HL-60 (cell line): ENCODE measurements at regions not wholly inside any gene's neighbourhood (a gene's known extent, or its start where the extent isn't known, plus 50 kb on each side); places are given as distances from the start of the nearest gene placed in this dataset.

ENCODE experiments used
- DNase-seq, 2 experiments: peaks; one replicate each; pipeline ENCODE4 v3.0.0-alpha.2; 2010 to 2020; ENCODE audit warnings: low read depth in 1 of 2, low spot score in 1 of 2
- H3K27ac ChIP-seq: fragments of 250-450 bp; sonication (Bioruptor Pico); replicated peaks from 2 replicates; pipeline ENCODE4 v1.5.1; 2020; ENCODE audit warnings: mild to moderate bottlenecking, moderate library complexity
- H3K27me3 ChIP-seq: fragments of 250-450 bp; sonication (Bioruptor Pico); 2 replicates; pipeline ENCODE4 v1.5.1; 2021; ENCODE audit warnings: mild to moderate bottlenecking, moderate library complexity; ENCODE audit not compliant: insufficient read depth, poor library complexity, severe bottlenecking
- H3K4me3 ChIP-seq: replicated peaks from 2 replicates; pipeline ENCODE4 v1.5.1; 2011; ENCODE audit warnings: mild to moderate bottlenecking, control low read depth, low read length; ENCODE audit not compliant: insufficient read depth
- GABPA ChIP-seq: IDR thresholded peaks from 2 replicates; pipeline ENCODE4 v1.6.1; 2012; ENCODE audit warnings: low read depth
- POLR2AphosphoS5 ChIP-seq: IDR thresholded peaks from 2 replicates; pipeline ENCODE4 v1.6.1; 2012; ENCODE audit warnings: low read depth
- SPI1 ChIP-seq: IDR thresholded peaks from 2 replicates; pipeline ENCODE4 v1.6.1; 2012; ENCODE audit warnings: low read depth, mild to moderate bottlenecking, borderline replicate concordance
- TF ChIP-seq, protein P1 (sequence below): IDR thresholded peaks from one replicate; pipeline ENCODE4 v1.5.1; 2011; ENCODE audit warnings: low read length, control low read depth, inconsistent platforms; ENCODE audit not compliant: insufficient read depth
- TF ChIP-seq, protein P2 (sequence below): IDR thresholded peaks from 2 replicates; pipeline ENCODE4 v1.6.1; 2012; ENCODE audit warnings: low read depth; ENCODE audit not compliant: insufficient replicate concordance

DNA sequence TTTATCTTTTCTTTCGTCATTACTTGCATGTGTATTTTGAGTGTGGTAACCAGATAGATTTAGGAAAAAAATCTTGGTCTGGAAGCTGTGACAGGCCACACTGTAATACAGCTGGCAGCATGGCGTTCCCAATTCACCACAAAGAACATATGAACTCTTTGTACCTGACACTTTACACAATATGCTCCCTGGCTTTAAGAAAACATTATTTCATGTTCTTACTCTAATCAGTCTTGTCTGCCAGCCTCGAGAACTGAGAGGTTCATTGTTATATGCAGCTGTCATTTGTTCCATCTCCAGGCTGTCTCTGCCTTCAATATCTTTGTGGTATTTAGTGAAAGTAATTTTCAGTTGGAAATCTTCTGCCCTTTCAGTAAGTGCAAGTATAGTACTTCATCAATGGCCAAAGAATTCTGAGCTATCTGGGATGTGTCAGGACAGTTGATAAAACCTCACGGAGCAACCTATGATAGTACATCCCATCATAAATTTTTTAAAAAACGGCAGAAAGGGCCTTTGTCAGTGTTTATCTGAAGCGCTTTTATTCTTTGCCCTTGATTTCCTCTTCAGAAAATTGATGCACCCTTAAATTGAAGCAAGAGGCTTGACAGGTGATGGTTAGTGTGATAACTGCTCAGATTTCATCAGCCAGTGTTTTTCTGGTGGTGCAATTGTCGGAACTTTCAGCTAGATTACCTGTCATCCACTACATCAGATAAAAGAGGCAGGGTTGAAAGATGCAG is 146.3 kb upstream of the SP8 start:
- Histone ChIP-seq H3K4me3 (no peak overlapping the region), H3K27ac (no peak overlapping the region), H3K27me3 (no peaks in the 10 kb centered on the region)
- DNase-seq, result no peak
- TF ChIP-seq, protein P1, sequence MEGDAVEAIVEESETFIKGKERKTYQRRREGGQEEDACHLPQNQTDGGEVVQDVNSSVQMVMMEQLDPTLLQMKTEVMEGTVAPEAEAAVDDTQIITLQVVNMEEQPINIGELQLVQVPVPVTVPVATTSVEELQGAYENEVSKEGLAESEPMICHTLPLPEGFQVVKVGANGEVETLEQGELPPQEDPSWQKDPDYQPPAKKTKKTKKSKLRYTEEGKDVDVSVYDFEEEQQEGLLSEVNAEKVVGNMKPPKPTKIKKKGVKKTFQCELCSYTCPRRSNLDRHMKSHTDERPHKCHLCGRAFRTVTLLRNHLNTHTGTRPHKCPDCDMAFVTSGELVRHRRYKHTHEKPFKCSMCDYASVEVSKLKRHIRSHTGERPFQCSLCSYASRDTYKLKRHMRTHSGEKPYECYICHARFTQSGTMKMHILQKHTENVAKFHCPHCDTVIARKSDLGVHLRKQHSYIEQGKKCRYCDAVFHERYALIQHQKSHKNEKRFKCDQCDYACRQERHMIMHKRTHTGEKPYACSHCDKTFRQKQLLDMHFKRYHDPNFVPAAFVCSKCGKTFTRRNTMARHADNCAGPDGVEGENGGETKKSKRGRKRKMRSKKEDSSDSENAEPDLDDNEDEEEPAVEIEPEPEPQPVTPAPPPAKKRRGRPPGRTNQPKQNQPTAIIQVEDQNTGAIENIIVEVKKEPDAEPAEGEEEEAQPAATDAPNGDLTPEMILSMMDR, result no peak
- TF ChIP-seq, protein P2, sequence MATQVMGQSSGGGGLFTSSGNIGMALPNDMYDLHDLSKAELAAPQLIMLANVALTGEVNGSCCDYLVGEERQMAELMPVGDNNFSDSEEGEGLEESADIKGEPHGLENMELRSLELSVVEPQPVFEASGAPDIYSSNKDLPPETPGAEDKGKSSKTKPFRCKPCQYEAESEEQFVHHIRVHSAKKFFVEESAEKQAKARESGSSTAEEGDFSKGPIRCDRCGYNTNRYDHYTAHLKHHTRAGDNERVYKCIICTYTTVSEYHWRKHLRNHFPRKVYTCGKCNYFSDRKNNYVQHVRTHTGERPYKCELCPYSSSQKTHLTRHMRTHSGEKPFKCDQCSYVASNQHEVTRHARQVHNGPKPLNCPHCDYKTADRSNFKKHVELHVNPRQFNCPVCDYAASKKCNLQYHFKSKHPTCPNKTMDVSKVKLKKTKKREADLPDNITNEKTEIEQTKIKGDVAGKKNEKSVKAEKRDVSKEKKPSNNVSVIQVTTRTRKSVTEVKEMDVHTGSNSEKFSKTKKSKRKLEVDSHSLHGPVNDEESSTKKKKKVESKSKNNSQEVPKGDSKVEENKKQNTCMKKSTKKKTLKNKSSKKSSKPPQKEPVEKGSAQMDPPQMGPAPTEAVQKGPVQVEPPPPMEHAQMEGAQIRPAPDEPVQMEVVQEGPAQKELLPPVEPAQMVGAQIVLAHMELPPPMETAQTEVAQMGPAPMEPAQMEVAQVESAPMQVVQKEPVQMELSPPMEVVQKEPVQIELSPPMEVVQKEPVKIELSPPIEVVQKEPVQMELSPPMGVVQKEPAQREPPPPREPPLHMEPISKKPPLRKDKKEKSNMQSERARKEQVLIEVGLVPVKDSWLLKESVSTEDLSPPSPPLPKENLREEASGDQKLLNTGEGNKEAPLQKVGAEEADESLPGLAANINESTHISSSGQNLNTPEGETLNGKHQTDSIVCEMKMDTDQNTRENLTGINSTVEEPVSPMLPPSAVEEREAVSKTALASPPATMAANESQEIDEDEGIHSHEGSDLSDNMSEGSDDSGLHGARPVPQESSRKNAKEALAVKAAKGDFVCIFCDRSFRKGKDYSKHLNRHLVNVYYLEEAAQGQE, result no peak
- no peak for TF ChIP-seq SPI1
- no peak for TF ChIP-seq POLR2AphosphoS5

DNA sequence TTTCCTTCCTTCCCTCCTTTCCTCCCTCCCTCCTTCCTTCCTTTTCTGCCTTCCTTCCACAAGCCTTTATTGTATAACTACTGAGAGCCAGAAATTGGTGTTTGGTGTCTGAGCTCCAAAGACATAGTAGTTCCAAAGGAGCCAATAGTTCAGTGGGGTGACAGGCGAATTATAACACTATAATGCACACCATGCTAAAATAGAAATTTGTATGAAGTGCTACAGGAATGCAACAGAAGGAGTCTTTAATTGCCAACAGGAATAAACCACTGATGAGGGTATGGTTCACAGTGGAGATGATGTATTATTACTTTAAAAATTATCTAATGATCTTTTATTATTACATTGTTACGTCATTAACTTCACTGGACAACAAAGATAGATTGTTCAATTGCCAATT is 158.8 kb upstream of the SP8 start:
- Histone ChIP-seq H3K4me3 (no peak overlapping the region), H3K27ac (no peak overlapping the region), H3K27me3 (no peaks in the 10 kb centered on the region)
- TF ChIP-seq GABPA (no peak), SPI1 (no peak), POLR2AphosphoS5 (no peak)
- TF ChIP-seq, protein P2, result no peak
- TF ChIP-seq, protein P1, result no peak
- no peak for DNase-seq

DNA sequence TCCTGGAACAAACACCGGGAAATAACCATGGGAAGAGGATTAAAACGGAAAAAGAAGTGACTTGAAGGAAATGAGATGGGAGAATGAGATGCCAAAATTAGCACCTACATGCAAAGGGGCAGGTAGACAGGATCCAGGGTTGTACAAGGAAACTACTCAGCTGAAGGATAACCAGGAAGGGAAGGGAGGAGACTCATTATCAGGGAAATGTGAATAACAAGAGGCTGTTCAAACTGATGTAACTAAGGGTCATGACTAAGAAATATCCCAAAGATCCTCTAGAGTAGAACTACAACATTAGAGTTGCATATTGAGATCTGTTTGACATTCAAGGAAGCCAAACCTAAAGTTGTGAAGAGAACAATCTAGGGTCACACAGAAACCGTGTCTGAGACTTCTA is 166.2 kb upstream of the SP8 start:
- H3K27me3 ChIP-seq, result no peaks in the 10 kb centered on the region
- TF ChIP-seq SPI1, result no peak
- no peak overlapping the region for H3K27ac ChIP-seq
- H3K4me3 ChIP-seq, result no peak overlapping the region
- no peak for DNase-seq

DNA sequence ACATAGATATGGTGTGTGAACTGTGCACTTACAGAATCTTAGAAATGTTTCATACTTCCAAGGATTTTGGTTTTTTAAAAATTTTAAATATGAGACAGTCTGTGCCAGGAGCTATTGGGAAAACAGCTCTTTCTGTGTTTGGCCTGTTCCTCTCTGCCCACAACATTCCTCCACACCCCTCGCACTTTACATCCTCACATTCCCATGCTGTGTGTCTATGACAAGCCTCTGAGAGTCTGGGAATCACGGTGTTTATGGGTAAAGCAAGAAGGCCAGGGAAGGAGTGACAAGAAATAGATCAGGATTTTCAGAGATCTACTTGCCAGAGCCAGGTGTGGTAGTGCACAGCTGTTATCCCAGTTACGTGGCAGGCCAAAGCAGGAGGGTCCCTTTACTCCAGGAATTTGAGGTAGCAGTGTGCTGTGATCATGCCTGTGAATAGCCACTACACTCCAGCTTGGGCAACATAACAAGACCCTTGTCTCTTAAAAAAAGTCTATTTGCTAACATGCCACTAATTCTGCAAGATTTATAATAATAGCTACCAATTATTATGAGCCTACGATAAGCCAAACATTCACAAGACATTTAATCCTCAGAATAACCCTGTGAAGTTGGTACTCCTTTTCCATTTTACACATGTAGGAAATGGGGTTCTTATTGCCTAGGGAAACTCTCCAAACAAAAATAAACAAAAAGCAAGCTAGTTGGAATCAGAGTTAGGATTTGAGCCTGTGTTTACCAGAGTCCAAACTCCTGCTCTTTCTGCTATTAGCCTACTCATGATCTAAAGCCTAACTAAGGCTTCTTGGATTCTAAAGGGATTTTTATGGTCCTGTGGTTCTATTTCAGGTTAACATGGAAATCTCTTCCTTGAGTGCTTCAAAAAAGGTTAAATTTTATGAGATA is 168.3 kb upstream of the SP8 start:
- H3K27ac ChIP-seq, result no peak overlapping the region
- TF ChIP-seq GABPA (no peak), SPI1 (no peak), POLR2AphosphoS5 (no peak)
- TF ChIP-seq, protein P1, result no peak
- TF ChIP-seq, protein P2, result no peak
- H3K27me3 ChIP-seq, result no peaks in the 10 kb centered on the region
- no peak for DNase-seq
- H3K4me3 ChIP-seq, result no peak overlapping the region
